ENCODE measurements at regions not wholly inside any gene's neighbourhood (a gene's known extent, or its start where the extent isn't known, plus 50 kb on each side); places are given as distances from the start of the nearest gene placed in this dataset.
A peak's percentile ranks its signal among the peaks of the same experiment; 100 is the strongest.

DNA sequence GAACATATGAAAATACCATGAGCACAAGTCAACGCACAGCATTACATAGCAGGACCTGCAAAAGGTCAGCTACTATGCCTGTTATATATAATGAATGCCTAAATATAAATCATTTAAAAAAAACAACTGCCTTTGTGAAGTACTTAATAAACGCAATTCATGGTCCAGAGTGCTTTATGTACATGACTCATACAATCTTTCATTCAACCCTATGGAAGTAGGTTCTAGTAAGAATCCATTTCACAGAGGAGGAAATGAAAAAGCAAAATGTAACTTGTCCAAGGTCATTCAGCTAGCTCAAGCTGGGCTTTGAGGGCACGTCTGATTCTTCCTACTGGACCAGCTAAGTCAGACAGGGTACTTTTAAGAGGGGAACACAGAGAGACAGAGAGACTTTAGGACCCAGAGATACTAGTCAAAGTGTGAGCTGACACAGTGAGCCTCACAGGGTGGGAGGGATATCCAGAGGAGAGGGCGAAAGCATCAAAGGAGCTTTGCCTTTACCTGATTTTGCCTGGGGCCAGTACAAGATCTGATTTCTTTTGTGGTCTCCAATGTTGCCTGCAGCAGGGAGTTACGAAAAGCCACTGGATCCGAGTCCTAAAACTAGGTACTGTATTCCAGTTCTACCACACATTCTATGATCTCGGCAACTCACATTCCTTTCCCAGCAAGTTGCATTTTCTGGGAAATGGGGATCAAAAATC, 83.4 kb upstream of the ZFHX3 start:
- no peaks in the 10 kb centered on the region for H3K9me3 ChIP-seq (ENCODE audit: severe bottlenecking)
- no peak overlapping the region for H3K4me3 ChIP-seq (ENCODE audit: severe bottlenecking)
- H3K36me3 ChIP-seq (ENCODE audit: low read depth) = no peaks in the 10 kb centered on the region
- H3K27me3 ChIP-seq (ENCODE audit: insufficient read depth, poor library complexity, severe bottlenecking) = no peaks in the 10 kb centered on the region
- no peak for ATAC-seq (ENCODE audit: low read depth)
- H3K27ac ChIP-seq (ENCODE audit: poor library complexity, severe bottlenecking) = no peak overlapping the region
- no peak for TF ChIP-seq CTCF (IDR thresholded peaks at IDR 0.05; ENCODE audit: poor library complexity, severe bottlenecking)
- H3K4me1 ChIP-seq (ENCODE audit: insufficient read depth, poor library complexity, severe bottlenecking) = peaks cover 1% of the 10 kb centered on the region
- no peak for DNase-seq (ENCODE audit: low spot score)

DNA sequence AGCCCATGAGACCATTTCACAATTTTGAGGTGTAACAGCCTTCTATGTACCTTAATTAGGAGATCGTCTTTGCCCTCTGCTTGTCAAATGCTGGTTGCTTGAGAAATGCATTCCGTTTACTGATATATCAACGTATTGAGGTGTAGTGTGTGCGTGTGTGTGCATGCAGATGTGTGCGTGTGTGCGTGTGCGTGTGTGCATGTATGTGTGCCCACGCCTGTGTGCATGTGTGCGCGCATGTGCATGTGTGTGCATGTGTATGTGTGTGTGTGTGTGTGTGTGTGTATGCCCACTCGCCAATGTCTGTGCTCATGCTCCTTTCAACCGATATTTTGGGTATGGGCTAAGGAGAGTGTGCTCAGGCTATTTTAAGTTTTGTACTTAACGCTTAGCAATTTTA, 81.5 kb upstream of the ZFHX3 start:
- Histone ChIP-seq H3K9me3 (ENCODE audit: severe bottlenecking) (no peaks in the 10 kb centered on the region), H3K36me3 (ENCODE audit: low read depth) (no peaks in the 10 kb centered on the region), H3K27ac (ENCODE audit: poor library complexity, severe bottlenecking) (no peak overlapping the region), H3K4me3 (ENCODE audit: severe bottlenecking) (no peak overlapping the region), H3K4me1 (ENCODE audit: insufficient read depth, poor library complexity, severe bottlenecking) (peaks cover 10% of the 10 kb centered on the region), H3K27me3 (ENCODE audit: insufficient read depth, poor library complexity, severe bottlenecking) (no peaks in the 10 kb centered on the region)
- no peak for TF ChIP-seq CTCF (IDR thresholded peaks at IDR 0.05; ENCODE audit: poor library complexity, severe bottlenecking)
- DNase-seq (ENCODE audit: low spot score) = no peak
- no peak for ATAC-seq (ENCODE audit: low read depth)

GRCh38 chr16:73126525-73126853, 78.6 kb upstream of the ZFHX3 start:
- H3K4me3 ChIP-seq (ENCODE audit: severe bottlenecking) = no peak overlapping the region
- no peak for TF ChIP-seq CTCF (IDR thresholded peaks at IDR 0.05; ENCODE audit: poor library complexity, severe bottlenecking)
- no peaks in the 10 kb centered on the region for H3K36me3 ChIP-seq (ENCODE audit: low read depth)
- no peak overlapping the region for H3K27ac ChIP-seq (ENCODE audit: poor library complexity, severe bottlenecking)
- ATAC-seq (ENCODE audit: low read depth) (peak; percentile 17; the same call in 2 of the 3 replicates), DNase-seq (ENCODE audit: low spot score) (no peak)
- peaks cover 10% of the 10 kb centered on the region for H3K4me1 ChIP-seq (ENCODE audit: insufficient read depth, poor library complexity, severe bottlenecking)
- no peaks in the 10 kb centered on the region for H3K27me3 ChIP-seq (ENCODE audit: insufficient read depth, poor library complexity, severe bottlenecking)
- no peaks in the 10 kb centered on the region for H3K9me3 ChIP-seq (ENCODE audit: severe bottlenecking)

- no peak overlapping the region for H3K4me3 ChIP-seq (ENCODE audit: severe bottlenecking)
- no peaks in the 10 kb centered on the region for H3K27me3 ChIP-seq (ENCODE audit: insufficient read depth, poor library complexity, severe bottlenecking)
- no peaks in the 10 kb centered on the region for H3K9me3 ChIP-seq (ENCODE audit: severe bottlenecking)
- H3K36me3 ChIP-seq (ENCODE audit: low read depth) = no peaks in the 10 kb centered on the region
- peak; percentile 78 for ATAC-seq (ENCODE audit: low read depth)
- no peak for DNase-seq (ENCODE audit: low spot score)
- TF ChIP-seq CTCF (IDR thresholded peaks at IDR 0.05; ENCODE audit: poor library complexity, severe bottlenecking) = no peak
- H3K27ac ChIP-seq (ENCODE audit: poor library complexity, severe bottlenecking) = no peak overlapping the region
- H3K4me1 ChIP-seq (ENCODE audit: insufficient read depth, poor library complexity, severe bottlenecking) = peaks cover 10% of the 10 kb centered on the region
Observed at GRCh38 chr16:73125850-73126524, 78.1 kb upstream of the ZFHX3 start.
